Right lobe of liver (tissue), 6 donors: ENCODE measurements at regions not wholly inside any gene's neighbourhood (a gene's known extent, or its start where the extent isn't known, plus 50 kb on each side); places are given as distances from the start of the nearest gene placed in this dataset.

ENCODE experiments used
- ATAC-seq, 4 donors: fragments of 200-7000 bp; cut with Tn5 transposase; one replicate each; pipeline ENCODE4 v1.9.1; 2020; ENCODE audit warnings: mild to moderate bottlenecking in 4 of 4, moderate library complexity in 4 of 4
- DNase-seq, 3 donors: peaks; one replicate each; pipeline ENCODE4 v3.0.0-alpha.2; 2020
- H3K27ac ChIP-seq, 3 donors: fragments of 200-600 bp; one replicate each; pipeline ENCODE4 v1.8.0; 2022
- H3K27me3 ChIP-seq, 2 donors: fragments of 200-600 bp; one replicate each; pipeline ENCODE4 v1.8.0; 2022
- H3K36me3 ChIP-seq, 4 donors: fragments of 200-600 bp; sonication (generic) in 1 of 4; one replicate each; pipeline versions ENCODE4 v1.5.1 to v1.8.0; 2017 to 2022; ENCODE audit warnings: control low read depth in 1 of 4
- H3K4me1 ChIP-seq, 4 donors: fragments of 200-600 bp; sonication (generic) in 1 of 4; one replicate each; pipeline versions ENCODE4 v1.5.1 to v1.8.0; 2017 to 2022; ENCODE audit warnings: control low read depth in 1 of 4
- H3K4me3 ChIP-seq, 3 donors: fragments of 200-600 bp; one replicate each; pipeline ENCODE4 v1.8.0; 2022
- H3K9me3 ChIP-seq, 4 donors: fragments of 200-600 bp; sonication (generic) in 1 of 4; one replicate each; pipeline versions ENCODE4 v1.5.1 to v1.8.0; 2017 to 2022; ENCODE audit warnings: control low read depth in 1 of 4
- POLR2A ChIP-seq: fragments of 450-650 bp; IDR thresholded peaks from one replicate; pipeline ENCODE4 v1.6.1; 2017; ENCODE audit warnings: antibody characterized with exemption, mild to moderate bottlenecking
- WGBS: methylation state at CpG from one replicate; pipeline ENCODE4 v1.1.6; 2018; ENCODE audit warnings: low coverage, low lambda C conversion rate; ENCODE audit not compliant: insufficient coverage; ENCODE audit errors: missing lambda C conversion rate; 5-methylcytosine and 5-hydroxymethylcytosine counted together
- intact Hi-C, 2 donors: fragments of 100-400 bp; cut with DNase I; formaldehyde crosslinking; loops; one replicate each; pipeline versions ENCODE4 v1.11.2 to v1.14.1; 2022
- TF ChIP-seq, protein P1 (sequence below), 4 donors: fragments of 200-600 bp in 3 of 4; fragments of 450-650 bp in 1 of 4; IDR thresholded peaks; one replicate each; pipeline versions ENCODE4 v1.5.1 to v1.8.0; 2016 to 2022; ENCODE audit warnings: antibody characterized with exemption in 4 of 4, mild to moderate bottlenecking in 2 of 4
- donor health status: DM: no; HTN: yes; CAD: no.
- donor health status: DM: no; HTN: no; CAD: no.
- donor health status: DM: no; HTN: no; CAD: no.
- donor health status: DM: no; HTN: yes; CAD: no.
- donor health status: DM: no; HTN: yes; CAD: no.

DNA sequence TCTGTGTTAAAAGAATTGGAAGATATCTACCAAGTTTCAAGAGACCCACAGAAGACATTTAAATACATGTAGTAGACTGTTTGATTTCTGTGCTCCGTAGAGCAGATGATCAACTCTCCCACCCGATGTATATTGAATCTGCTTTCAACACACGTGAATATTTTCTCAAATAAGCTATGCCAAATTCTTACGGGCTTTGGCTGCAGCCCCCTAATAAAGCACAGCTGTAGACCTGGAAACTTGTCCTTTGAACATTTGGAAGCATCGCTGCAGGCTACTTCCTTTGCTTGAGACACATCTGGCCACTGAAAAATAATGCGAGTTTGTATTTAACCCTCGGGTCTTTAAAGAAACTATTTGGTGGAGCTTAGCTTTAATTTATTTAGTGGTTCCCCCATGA lies 98.3 kb upstream of the SELENOK start:
- H3K9me3 ChIP-seq: no peaks in the 10 kb centered on the region
- DNase-seq (no peak), ATAC-seq (no peak)
- no peaks in the 10 kb centered on the region for H3K27me3 ChIP-seq
- intact Hi-C loops: no loop called here
- H3K4me1 ChIP-seq: no peaks in the 10 kb centered on the region
- H3K36me3 ChIP-seq: no peaks in the 10 kb centered on the region
- no peak overlapping the region for H3K4me3 ChIP-seq
- H3K27ac ChIP-seq: no peak overlapping the region
- WGBS: 73% methylated on average over 7 of the region's 7 CpGs
- TF ChIP-seq, protein P1, sequence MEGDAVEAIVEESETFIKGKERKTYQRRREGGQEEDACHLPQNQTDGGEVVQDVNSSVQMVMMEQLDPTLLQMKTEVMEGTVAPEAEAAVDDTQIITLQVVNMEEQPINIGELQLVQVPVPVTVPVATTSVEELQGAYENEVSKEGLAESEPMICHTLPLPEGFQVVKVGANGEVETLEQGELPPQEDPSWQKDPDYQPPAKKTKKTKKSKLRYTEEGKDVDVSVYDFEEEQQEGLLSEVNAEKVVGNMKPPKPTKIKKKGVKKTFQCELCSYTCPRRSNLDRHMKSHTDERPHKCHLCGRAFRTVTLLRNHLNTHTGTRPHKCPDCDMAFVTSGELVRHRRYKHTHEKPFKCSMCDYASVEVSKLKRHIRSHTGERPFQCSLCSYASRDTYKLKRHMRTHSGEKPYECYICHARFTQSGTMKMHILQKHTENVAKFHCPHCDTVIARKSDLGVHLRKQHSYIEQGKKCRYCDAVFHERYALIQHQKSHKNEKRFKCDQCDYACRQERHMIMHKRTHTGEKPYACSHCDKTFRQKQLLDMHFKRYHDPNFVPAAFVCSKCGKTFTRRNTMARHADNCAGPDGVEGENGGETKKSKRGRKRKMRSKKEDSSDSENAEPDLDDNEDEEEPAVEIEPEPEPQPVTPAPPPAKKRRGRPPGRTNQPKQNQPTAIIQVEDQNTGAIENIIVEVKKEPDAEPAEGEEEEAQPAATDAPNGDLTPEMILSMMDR (IDR thresholded peaks at IDR 0.05): no peak
- TF ChIP-seq POLR2A: no peak

DNA sequence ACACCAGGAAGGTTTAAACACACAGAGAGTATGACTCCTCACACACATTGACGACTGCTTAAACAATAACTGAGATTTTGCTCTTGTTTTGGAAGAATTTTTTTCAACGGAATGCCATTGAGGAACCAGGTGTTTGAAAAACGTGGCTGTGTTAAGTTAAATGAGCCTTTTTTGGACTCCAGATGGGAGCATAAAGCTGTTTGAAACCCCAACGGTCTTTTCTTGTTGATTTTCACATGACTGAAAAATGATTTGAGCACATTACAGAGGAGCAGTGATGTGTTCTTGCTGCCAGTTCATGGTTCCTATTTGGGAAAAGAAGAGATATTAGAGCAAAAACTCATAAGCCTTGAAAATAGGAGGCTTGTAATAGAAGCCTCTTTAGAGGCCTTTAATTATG lies 97.8 kb upstream of the SELENOK start:
- H3K4me1 ChIP-seq: no peaks in the 10 kb centered on the region
- no peaks in the 10 kb centered on the region for H3K27me3 ChIP-seq
- ATAC-seq: no peak
- DNase-seq: no peak
- H3K36me3 ChIP-seq: no peaks in the 10 kb centered on the region
- no peak overlapping the region for H3K4me3 ChIP-seq
- no peaks in the 10 kb centered on the region for H3K9me3 ChIP-seq
- TF ChIP-seq, protein P1 (IDR thresholded peaks at IDR 0.05): no peak
- no peak for TF ChIP-seq POLR2A
- H3K27ac ChIP-seq: no peak overlapping the region
- intact Hi-C loops: no loop called here
- 42% methylated on average over 4 of the region's 4 CpGs for WGBS

- no peak for DNase-seq
- TF ChIP-seq, protein P1 (IDR thresholded peaks at IDR 0.05): no peak
- no peak for TF ChIP-seq POLR2A
- Histone ChIP-seq H3K27me3 (no peaks in the 10 kb centered on the region), H3K9me3 (no peaks in the 10 kb centered on the region), H3K4me3 (no peak overlapping the region), H3K4me1 (no peaks in the 10 kb centered on the region), H3K27ac (no peak overlapping the region), H3K36me3 (no peaks in the 10 kb centered on the region)
- no peak for ATAC-seq
- 45% methylated on average over 3 of the region's 3 CpGs for WGBS
- intact Hi-C loops: no loop called here
Observed at GRCh38 chr3:53978386-53978785, 86.7 kb upstream of the SELENOK start.

DNA sequence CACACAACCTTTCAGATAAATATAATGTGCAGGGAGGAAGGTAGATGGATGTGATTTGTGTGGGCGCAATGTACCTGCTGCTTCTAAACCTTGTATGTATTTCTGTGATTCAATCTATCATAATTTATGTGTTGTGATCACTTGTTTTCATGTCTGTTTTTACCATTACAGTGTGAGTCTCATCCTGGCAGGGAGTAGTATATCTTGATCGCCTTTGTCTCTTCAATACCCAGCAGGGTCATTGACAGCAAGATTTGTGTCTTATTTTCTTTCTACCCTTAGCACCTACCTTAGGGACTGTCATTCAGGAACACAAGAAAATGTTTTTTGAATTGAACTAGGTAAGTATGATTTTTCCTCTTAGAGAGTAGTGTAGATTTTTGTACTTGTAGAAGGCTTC lies 83.7 kb upstream of the SELENOK start:
- DNase-seq (no peak), ATAC-seq (no peak)
- Histone ChIP-seq H3K27ac (no peak overlapping the region), H3K4me1 (no peaks in the 10 kb centered on the region), H3K36me3 (no peaks in the 10 kb centered on the region), H3K4me3 (no peak overlapping the region), H3K27me3 (no peaks in the 10 kb centered on the region), H3K9me3 (no peaks in the 10 kb centered on the region)
- 82% methylated on average over 2 of the region's 2 CpGs for WGBS
- no peak for TF ChIP-seq POLR2A
- TF ChIP-seq, protein P1 (IDR thresholded peaks at IDR 0.05): no peak
- intact Hi-C loops: no loop called here

- H3K27me3 ChIP-seq: no peaks in the 10 kb centered on the region
- ATAC-seq (no peak), DNase-seq (no peak)
- no peak for TF ChIP-seq POLR2A
- TF ChIP-seq, protein P1 (IDR thresholded peaks at IDR 0.05): no peak
- no peak overlapping the region for H3K27ac ChIP-seq
- WGBS: 46% methylated on average over 2 of the region's 2 CpGs
- no peaks in the 10 kb centered on the region for H3K4me1 ChIP-seq
- H3K36me3 ChIP-seq: no peaks in the 10 kb centered on the region
- no peak overlapping the region for H3K4me3 ChIP-seq
- H3K9me3 ChIP-seq: no peaks in the 10 kb centered on the region
- intact Hi-C loops: no loop called here
Observed at GRCh38 chr3:53974324-53974723, 82.7 kb upstream of the SELENOK start.
